ENCODE measurements at regions not wholly inside any gene's neighbourhood (a gene's known extent, or its start where the extent isn't known, plus 50 kb on each side); places are given as distances from the start of the nearest gene placed in this dataset.

DNA sequence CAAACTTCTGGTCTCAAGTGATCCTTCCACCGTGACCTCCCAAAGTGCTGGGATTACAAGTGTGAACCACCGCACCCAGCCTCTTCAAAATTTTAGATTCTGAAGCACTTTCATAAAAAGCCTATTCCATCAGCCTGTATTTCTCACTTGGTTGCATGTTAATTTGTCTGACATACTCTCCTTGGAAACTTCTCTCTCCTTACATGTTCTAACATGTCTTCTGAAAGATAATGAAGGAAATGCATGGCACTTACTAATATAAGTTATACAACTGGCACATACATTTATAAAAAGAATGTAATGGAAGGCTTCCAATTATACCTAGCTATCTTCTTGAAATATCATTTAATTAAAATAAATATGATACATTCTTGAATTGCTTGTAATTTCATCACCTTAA is 597.5 kb downstream of the TBC1D32 start:
- POLR2A ChIA-PET: no interaction called here
- H3K36me3 ChIP-seq (ENCODE audit: control insufficient read depth, insufficient read depth, low read length): no peaks in the 10 kb centered on the region
- H3K27me3 ChIP-seq (ENCODE audit: control insufficient read depth, insufficient read depth, low read length): no peaks in the 10 kb centered on the region
- CTCF ChIA-PET: no interaction called here
- no peak overlapping the region for H3K4me3 ChIP-seq (ENCODE audit: low read depth, low read length)
- DNase-seq (ENCODE audit: low read depth): no peak
- TF ChIP-seq, protein P1, sequence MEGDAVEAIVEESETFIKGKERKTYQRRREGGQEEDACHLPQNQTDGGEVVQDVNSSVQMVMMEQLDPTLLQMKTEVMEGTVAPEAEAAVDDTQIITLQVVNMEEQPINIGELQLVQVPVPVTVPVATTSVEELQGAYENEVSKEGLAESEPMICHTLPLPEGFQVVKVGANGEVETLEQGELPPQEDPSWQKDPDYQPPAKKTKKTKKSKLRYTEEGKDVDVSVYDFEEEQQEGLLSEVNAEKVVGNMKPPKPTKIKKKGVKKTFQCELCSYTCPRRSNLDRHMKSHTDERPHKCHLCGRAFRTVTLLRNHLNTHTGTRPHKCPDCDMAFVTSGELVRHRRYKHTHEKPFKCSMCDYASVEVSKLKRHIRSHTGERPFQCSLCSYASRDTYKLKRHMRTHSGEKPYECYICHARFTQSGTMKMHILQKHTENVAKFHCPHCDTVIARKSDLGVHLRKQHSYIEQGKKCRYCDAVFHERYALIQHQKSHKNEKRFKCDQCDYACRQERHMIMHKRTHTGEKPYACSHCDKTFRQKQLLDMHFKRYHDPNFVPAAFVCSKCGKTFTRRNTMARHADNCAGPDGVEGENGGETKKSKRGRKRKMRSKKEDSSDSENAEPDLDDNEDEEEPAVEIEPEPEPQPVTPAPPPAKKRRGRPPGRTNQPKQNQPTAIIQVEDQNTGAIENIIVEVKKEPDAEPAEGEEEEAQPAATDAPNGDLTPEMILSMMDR (IDR thresholded peaks at IDR 0.05; ENCODE audit: insufficient read depth, low read depth, low read length): no peak

DNA sequence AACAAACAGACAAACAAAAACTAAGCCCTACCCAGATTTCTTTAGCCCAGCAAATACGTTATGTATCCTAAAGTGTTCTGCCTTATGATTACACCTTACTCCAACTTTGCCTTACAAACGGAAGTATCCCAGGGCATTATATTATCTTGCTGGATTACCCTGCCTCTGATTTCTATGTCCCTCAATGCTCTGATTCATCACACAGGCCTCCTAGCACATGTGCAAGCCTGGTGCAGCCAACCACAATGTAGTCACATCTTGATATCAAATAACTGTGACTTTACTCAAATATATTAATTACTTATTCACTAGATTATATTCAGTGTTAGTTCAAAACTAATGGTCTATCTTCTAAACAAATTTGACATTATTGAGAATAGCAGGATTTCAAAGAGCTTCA is 598.6 kb downstream of the TBC1D32 start:
- ChIA-PET CTCF (no interaction called here), POLR2A (no interaction called here)
- DNase-seq (ENCODE audit: low read depth): no peak

DNA sequence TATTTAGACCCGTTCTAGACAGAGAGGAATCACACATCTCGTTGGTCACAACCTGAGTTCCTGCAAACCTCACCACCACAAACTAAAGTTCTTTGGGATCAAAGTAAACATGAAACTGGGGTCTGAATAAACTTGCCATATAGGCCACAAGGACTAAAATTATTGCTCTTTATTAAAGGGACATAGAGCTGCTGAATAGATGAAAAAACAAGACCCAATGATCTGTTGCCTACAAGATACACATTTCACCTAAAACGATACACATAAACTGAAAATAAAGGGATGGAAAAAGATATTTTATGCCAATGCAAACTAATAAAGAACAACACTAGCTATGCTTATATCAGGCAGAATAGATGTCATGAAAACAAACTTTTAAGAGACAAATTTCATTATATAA is 623.0 kb downstream of the TBC1D32 start:
- CTCF ChIA-PET: no interaction called here

More for the DNA sequence above, 598.6 kb downstream of the TBC1D32 start:
- Histone ChIP-seq H3K4me3 (ENCODE audit: low read depth, low read length) (no peak overlapping the region), H3K36me3 (ENCODE audit: control insufficient read depth, insufficient read depth, low read length) (no peaks in the 10 kb centered on the region), H3K27me3 (ENCODE audit: control insufficient read depth, insufficient read depth, low read length) (no peaks in the 10 kb centered on the region)
- TF ChIP-seq, protein P1 (IDR thresholded peaks at IDR 0.05; ENCODE audit: insufficient read depth, low read depth, low read length): no peak

DNA sequence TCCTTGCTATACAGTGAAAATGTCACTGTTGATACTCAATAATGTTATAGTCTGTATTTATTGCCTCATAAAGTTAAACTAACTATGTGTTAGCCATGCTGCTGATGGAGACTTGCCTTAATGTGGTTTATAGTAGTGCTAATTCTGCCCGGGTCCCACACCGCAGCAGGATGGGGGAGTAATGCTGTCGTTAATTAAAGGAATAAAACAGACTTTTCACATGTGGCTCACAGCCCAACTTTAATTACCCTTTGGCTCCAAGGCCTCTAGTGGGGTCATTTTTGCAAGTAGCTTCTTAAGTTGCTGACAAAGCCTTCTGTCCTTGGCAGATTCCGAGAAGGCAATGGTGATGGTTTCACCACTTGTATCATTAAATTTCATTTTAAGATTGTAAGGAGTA is 634.3 kb downstream of the TBC1D32 start:
- Histone ChIP-seq H3K36me3 (ENCODE audit: control insufficient read depth, insufficient read depth, low read length) (no peaks in the 10 kb centered on the region), H3K27me3 (ENCODE audit: control insufficient read depth, insufficient read depth, low read length) (no peaks in the 10 kb centered on the region), H3K4me3 (ENCODE audit: low read depth, low read length) (no peak overlapping the region)
- POLR2A ChIA-PET: no interaction called here
- CTCF ChIA-PET: no interaction called here
- no peak for DNase-seq (ENCODE audit: low read depth)
- TF ChIP-seq, protein P1 (IDR thresholded peaks at IDR 0.05; ENCODE audit: insufficient read depth, low read depth, low read length): no peak

More for the DNA sequence above, 623.0 kb downstream of the TBC1D32 start:
- no peak overlapping the region for H3K4me3 ChIP-seq (ENCODE audit: low read depth, low read length)
- no peaks in the 10 kb centered on the region for H3K36me3 ChIP-seq (ENCODE audit: control insufficient read depth, insufficient read depth, low read length)
- no peaks in the 10 kb centered on the region for H3K27me3 ChIP-seq (ENCODE audit: control insufficient read depth, insufficient read depth, low read length)
- POLR2A ChIA-PET: no interaction called here
- TF ChIP-seq, protein P1 (IDR thresholded peaks at IDR 0.05; ENCODE audit: insufficient read depth, low read depth, low read length): no peak
- no peak for DNase-seq (ENCODE audit: low read depth)

DNA sequence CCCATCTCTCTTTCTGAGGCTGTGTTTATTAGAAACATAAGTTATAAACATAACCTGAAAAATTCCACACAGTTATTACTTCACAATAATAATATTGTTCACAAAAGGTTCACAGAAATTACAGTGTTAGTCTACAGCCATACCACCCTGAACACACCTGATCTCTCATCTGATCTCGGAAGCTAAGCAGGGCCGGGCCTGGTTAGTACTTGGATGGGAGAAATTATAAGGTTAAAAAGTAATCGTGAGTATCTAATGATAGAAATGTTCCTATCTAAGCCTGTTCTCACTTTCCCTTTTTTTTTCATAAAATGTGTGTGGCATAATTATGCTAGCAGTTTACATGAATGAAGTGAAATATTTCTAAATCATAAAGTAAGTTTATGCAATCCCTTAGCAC is 647.8 kb downstream of the TBC1D32 start:
- H3K36me3 ChIP-seq (ENCODE audit: control insufficient read depth, insufficient read depth, low read length): no peaks in the 10 kb centered on the region
- POLR2A ChIA-PET: no interaction called here

More for the DNA sequence above, 647.8 kb downstream of the TBC1D32 start:
- H3K27me3 ChIP-seq (ENCODE audit: control insufficient read depth, insufficient read depth, low read length): no peaks in the 10 kb centered on the region
- no peak overlapping the region for H3K4me3 ChIP-seq (ENCODE audit: low read depth, low read length)
- TF ChIP-seq, protein P1 (IDR thresholded peaks at IDR 0.05; ENCODE audit: insufficient read depth, low read depth, low read length): no peak
- DNase-seq (ENCODE audit: low read depth): no peak
- CTCF ChIA-PET: no interaction called here
